IMR-90 (cell line): ENCODE measurements at regions not wholly inside any gene's neighbourhood (a gene's known extent, or its start where the extent isn't known, plus 50 kb on each side); places are given as distances from the start of the nearest gene placed in this dataset.

Source experiments
- ATAC-seq: fragments of 200-7000 bp; cut with Tn5 transposase; 2 replicates; pipeline ENCODE4 v1.9.1; 2020; ENCODE audit warnings: low read depth, mild to moderate bottlenecking, moderate library complexity
- BruUV-seq: library from RNA; stranded (reverse); fragments of 400-500 nt; replicated peaks from 2 replicates; lab custom pipeline; 2021; lab: Mats Ljungman, UMichigan
- CTCF ChIA-PET: fragments of 300-600 bp; formaldehyde crosslinking; extraction: SDS; loops from one replicate; lab custom pipeline; 2021; ENCODE audit warnings: antibody characterized with exemption; lab: Yijun Ruan, JAX
- POLR2A ChIA-PET: fragments of 300-600 bp; sonication (Branson Sonifier 250); formaldehyde crosslinking; loops from one replicate; lab custom pipeline; 2022; ENCODE audit warnings: antibody characterized with exemption; ENCODE audit not compliant: unreplicated experiment; lab: Charles Lee
- DNase-seq: peaks from one replicate; pipeline ENCODE4 v3.0.0; 2013
- H2AFZ ChIP-seq: replicated peaks from 2 replicates; pipeline ENCODE3; 2013; ENCODE audit warnings: low read length, mild to moderate bottlenecking; ENCODE audit not compliant: poor library complexity
- H2AK5ac ChIP-seq: 2 replicates; pipeline ENCODE4 v1.6.1; 2013; ENCODE audit warnings: low read depth, low read length, inconsistent platforms
- H2AK9ac ChIP-seq: replicated peaks from 2 replicates; pipeline ENCODE3; 2013; ENCODE audit warnings: mild to moderate bottlenecking, low read depth, low read length, moderate library complexity; ENCODE audit not compliant: poor library complexity
- H2BK120ac ChIP-seq: 2 replicates; pipeline ENCODE4 v1.6.1; 2013; ENCODE audit warnings: low read depth, low read length, inconsistent platforms
- H2BK15ac ChIP-seq: 3 replicates; pipeline ENCODE4 v1.6.1; 2013; ENCODE audit warnings: low read depth, low read length, inconsistent platforms
- H2BK20ac ChIP-seq: 2 replicates; pipeline ENCODE4 v1.6.1; 2013; ENCODE audit warnings: low read depth, mild to moderate bottlenecking, inconsistent platforms, low read length, moderate library complexity
- H2BK5ac ChIP-seq: 2 replicates; pipeline ENCODE4 v1.6.1; 2013; ENCODE audit warnings: mild to moderate bottlenecking, low read depth, low read length, inconsistent platforms; ENCODE audit not compliant: poor library complexity, severe bottlenecking
- H3K14ac ChIP-seq: replicated peaks from 2 replicates; pipeline ENCODE4 v1.6.1; 2013; ENCODE audit warnings: low read depth, low read length, inconsistent platforms
- H3K18ac ChIP-seq: 2 replicates; pipeline ENCODE4 v1.6.1; 2013; ENCODE audit warnings: low read depth, low read length, control low read depth
- H3K23ac ChIP-seq: 2 replicates; pipeline ENCODE4 v1.6.1; 2013; ENCODE audit warnings: low read depth, low read length, inconsistent platforms
- H3K27ac ChIP-seq: 2 replicates; pipeline ENCODE4 v1.5.1; 2013; ENCODE audit warnings: mild to moderate bottlenecking, control low read depth, low read length; ENCODE audit not compliant: insufficient read depth
- H3K27me3 ChIP-seq: 2 replicates; pipeline ENCODE4 v1.6.1; 2013; ENCODE audit warnings: low read length; ENCODE audit not compliant: control insufficient read depth, insufficient read depth
- H3K36me3 ChIP-seq: 2 replicates; pipeline ENCODE4 v1.6.1; 2013; ENCODE audit warnings: low read length, mixed read lengths; ENCODE audit not compliant: control insufficient read depth, insufficient read depth
- H3K4ac ChIP-seq: 2 replicates; pipeline ENCODE4 v1.6.1; 2013; ENCODE audit warnings: low read depth, low read length, inconsistent platforms
- H3K4me1 ChIP-seq: 2 replicates; pipeline ENCODE4 v1.6.1; 2013; ENCODE audit warnings: low read length, mixed read lengths; ENCODE audit not compliant: control insufficient read depth, insufficient read depth
- H3K4me2 ChIP-seq: 2 replicates; pipeline ENCODE4 v1.6.1; 2013; ENCODE audit warnings: low read depth, mild to moderate bottlenecking, control low read depth, low read length, moderate library complexity
- H3K4me3 ChIP-seq: 2 replicates; pipeline ENCODE4 v1.5.1; 2013; ENCODE audit warnings: low read depth, mild to moderate bottlenecking, control low read depth, low read length, moderate library complexity; ENCODE audit not compliant: insufficient read depth
- H3K56ac ChIP-seq: 2 replicates; pipeline ENCODE4 v1.6.1; 2013; ENCODE audit warnings: low read length, inconsistent platforms; ENCODE audit not compliant: insufficient read depth; ENCODE audit errors: extremely low read depth
- H3K79me1 ChIP-seq, 2 experiments: 2 replicates each; pipeline ENCODE4 v1.6.1; 2013; ENCODE audit warnings: low read length in 2 of 2, inconsistent platforms in 1 of 2, low read depth in 1 of 2
- H3K9ac ChIP-seq: 2 replicates; pipeline ENCODE4 v1.6.1; 2013; ENCODE audit warnings: low read depth, low read length, control low read depth
- H3K9me1 ChIP-seq: 2 replicates; pipeline ENCODE4 v1.6.1; 2013; ENCODE audit warnings: low read length, inconsistent platforms; ENCODE audit not compliant: insufficient read depth
- H3K9me3 ChIP-seq: 2 replicates; pipeline ENCODE4 v1.6.1; 2013; ENCODE audit warnings: low read length; ENCODE audit not compliant: control insufficient read depth, insufficient read depth
- H4K20me1 ChIP-seq: 2 replicates; pipeline ENCODE4 v1.6.1; 2013; ENCODE audit warnings: low read length, inconsistent platforms; ENCODE audit not compliant: insufficient read depth
- H4K5ac ChIP-seq: 2 replicates; pipeline ENCODE4 v1.6.1; 2013; ENCODE audit warnings: mild to moderate bottlenecking, low read depth, low read length, control low read depth
- H4K8ac ChIP-seq, 2 experiments: 2 replicates each; pipeline ENCODE4 v1.6.1; 2013; ENCODE audit warnings: low read depth in 2 of 2, low read length in 2 of 2, control low read depth in 1 of 2, inconsistent platforms in 1 of 2
- H4K91ac ChIP-seq: 2 replicates; pipeline ENCODE4 v1.6.1; 2013; ENCODE audit warnings: low read depth, low read length, inconsistent platforms; ENCODE audit not compliant: insufficient read depth
- FOS ChIP-seq: fragments of 150-350 bp; IDR thresholded peaks from 2 replicates; pipeline ENCODE4 v1.6.1; 2016; ENCODE audit warnings: low read depth, low read length
- NFE2L2 ChIP-seq: fragments of 150-350 bp; IDR thresholded peaks from 2 replicates; pipeline ENCODE4 v1.6.1; 2016; ENCODE audit warnings: low read depth, mild to moderate bottlenecking, low read length
- dilution Hi-C: fragments of 300-500 bp; cut with HindIII; formaldehyde crosslinking; loops from one replicate; pipeline ENCODE4 v1.14.3; 2018; ENCODE audit warnings: low sequenced_read_pairs; ENCODE audit not compliant: unreplicated experiment
- in situ Hi-C: fragments of 300-500 bp; cut with MboI; formaldehyde crosslinking; loops from 3 replicates; pipeline ENCODE4 v1.14.3; 2019; ENCODE audit warnings: low sequenced_read_pairs, inconsistent platforms, mixed read lengths
- intact Hi-C: fragments of 100-400 bp; cut with micrococcal nuclease; formaldehyde crosslinking; loops from 2 replicates; pipeline ENCODE4 v1.10.0; 2022

DNA sequence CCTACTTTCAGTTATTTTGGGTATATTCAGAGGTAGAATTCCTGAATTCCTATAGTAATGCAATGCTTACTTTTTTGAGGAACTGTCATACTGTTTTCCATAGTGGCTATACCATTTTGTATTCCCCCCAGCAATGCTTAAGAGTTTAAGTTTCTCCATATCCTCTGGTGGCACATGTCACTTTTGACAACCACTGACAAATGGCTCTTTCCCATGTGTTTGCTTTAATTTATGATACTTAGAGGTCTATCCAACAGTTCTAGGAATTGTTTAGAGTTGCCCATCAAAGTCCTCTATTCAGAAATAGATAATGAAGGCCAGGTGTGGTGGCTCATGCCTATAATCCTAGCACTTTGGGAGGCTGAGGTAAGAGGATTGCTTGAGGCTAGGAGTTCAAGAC is 128.9 kb upstream of the CFAP20DC start:
- Histone ChIP-seq H2BK15ac (no peak overlapping the region), H2BK20ac (no peak overlapping the region), H4K8ac (no peak overlapping the region), H3K4ac (no peak overlapping the region), H3K9me3 (no peaks in the 10 kb centered on the region), H3K4me2 (no peak overlapping the region), H2AFZ (no peak overlapping the region), H4K5ac (no peak overlapping the region), H3K4me1 (no peaks in the 10 kb centered on the region), H2BK5ac (no peak overlapping the region), H3K79me1 (no peaks in the 10 kb centered on the region), H2AK5ac (no peak overlapping the region), H3K23ac (no peak overlapping the region), H3K9me1 (no peaks in the 10 kb centered on the region), H3K27me3 (no peaks in the 10 kb centered on the region), H3K9ac (no peak overlapping the region), H2BK120ac (no peak overlapping the region), H3K27ac (no peak overlapping the region), H3K18ac (no peak overlapping the region), H3K56ac (no peak overlapping the region), H2AK9ac (no peak overlapping the region), H3K14ac (no peak overlapping the region), H3K36me3 (no peaks in the 10 kb centered on the region), H4K91ac (no peak overlapping the region), H4K20me1 (no peaks in the 10 kb centered on the region), H3K4me3 (no peak overlapping the region)
- ChIA-PET CTCF (no interaction called here), POLR2A (no interaction called here)
- dilution Hi-C loops (no loop called here), in situ Hi-C loops (no loop called here), intact Hi-C loops (no loop called here)
- TF ChIP-seq FOS (no peak), NFE2L2 (no peak)
- DNase-seq (no peak), ATAC-seq (no peak)
- no TSS peak for BruUV-seq
